Osteoblast (primary cell): ENCODE measurements at regions not wholly inside any gene's neighbourhood (a gene's known extent, or its start where the extent isn't known, plus 50 kb on each side); places are given as distances from the start of the nearest gene placed in this dataset.

Experiments used
- DNase-seq: peaks from one replicate; pipeline ENCODE4 v3.0.0; 2011; ENCODE audit warnings: low spot score, mixed read lengths; ENCODE audit not compliant: insufficient read length; ENCODE audit errors: missing footprints
- H2AFZ ChIP-seq: 2 replicates; pipeline ENCODE4 v1.6.0; 2011; ENCODE audit warnings: mild to moderate bottlenecking, low read length
- H3K27ac ChIP-seq: 2 replicates; pipeline ENCODE4 v1.5.1; 2011; ENCODE audit warnings: mild to moderate bottlenecking, low read depth, low read length, moderate library complexity
- H3K27me3 ChIP-seq: 2 replicates; pipeline ENCODE4 v1.6.0; 2012; ENCODE audit warnings: mild to moderate bottlenecking, control low read depth, inconsistent platforms, low read length, moderate library complexity; ENCODE audit not compliant: insufficient read depth
- H3K36me3 ChIP-seq: 2 replicates; pipeline ENCODE4 v1.5.1; 2011; ENCODE audit warnings: mild to moderate bottlenecking, low read length, control low read depth, moderate library complexity; ENCODE audit not compliant: insufficient read depth
- H3K4me1 ChIP-seq: 2 replicates; pipeline ENCODE4 v1.5.1; 2011; ENCODE audit warnings: mild to moderate bottlenecking, low read length, control low read depth, moderate library complexity; ENCODE audit not compliant: insufficient read depth
- H3K4me2 ChIP-seq: 2 replicates; pipeline ENCODE4 v1.6.0; 2011; ENCODE audit warnings: mild to moderate bottlenecking, low read length; ENCODE audit not compliant: insufficient read depth
- H3K4me3 ChIP-seq: fragments of 200-600 bp; sonication (generic); 3 replicates; pipeline ENCODE4 v1.5.1; 2012; ENCODE audit warnings: mild to moderate bottlenecking, low read length, inconsistent platforms; ENCODE audit not compliant: insufficient read depth
- H3K79me2 ChIP-seq: 2 replicates; pipeline ENCODE4 v1.6.0; 2012; ENCODE audit warnings: mild to moderate bottlenecking, low read length, control low read depth, inconsistent platforms; ENCODE audit not compliant: insufficient read depth
- H3K9me3 ChIP-seq: 2 replicates; pipeline ENCODE4 v1.5.1; 2011; ENCODE audit warnings: low read depth, low read length, control low read depth
- H4K20me1 ChIP-seq: 2 replicates; pipeline ENCODE4 v1.6.0; 2012; ENCODE audit warnings: mild to moderate bottlenecking, low read length, control low read depth; ENCODE audit not compliant: insufficient read depth
- CTCF ChIP-seq: IDR thresholded peaks from 2 replicates; pipeline ENCODE4 v1.5.1; 2011; ENCODE audit warnings: mild to moderate bottlenecking, low read depth, low read length, moderate library complexity; ENCODE audit errors: extremely low read depth

DNA sequence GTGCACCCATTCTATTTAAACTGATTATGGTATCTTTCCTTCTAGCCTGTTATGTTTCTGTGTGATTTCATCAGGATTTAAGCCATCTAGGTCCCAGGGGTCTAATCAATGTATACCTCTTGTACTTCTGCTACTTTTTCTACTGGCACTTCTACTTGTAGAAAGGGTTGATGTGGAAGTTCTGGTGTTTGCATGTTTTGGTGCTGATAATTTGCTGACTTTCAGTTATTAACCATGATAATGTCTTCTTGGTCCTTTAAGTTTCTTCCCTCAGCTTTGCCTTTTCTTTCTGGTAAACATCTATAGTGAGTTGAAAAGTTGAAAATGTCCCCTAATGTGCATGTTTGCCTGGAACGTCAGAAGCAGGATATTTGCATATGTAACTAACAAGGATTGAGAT is 390.6 kb upstream of the MAP3K7 start:
- Histone ChIP-seq H3K4me2 (no peak overlapping the region), H3K27me3 (no peaks in the 10 kb centered on the region), H3K27ac (no peak overlapping the region), H3K9me3 (no peaks in the 10 kb centered on the region), H2AFZ (no peak overlapping the region), H3K4me3 (no peak overlapping the region), H3K79me2 (no peaks in the 10 kb centered on the region), H3K4me1 (no peaks in the 10 kb centered on the region), H4K20me1 (no peaks in the 10 kb centered on the region), H3K36me3 (no peaks in the 10 kb centered on the region)
- no peak for TF ChIP-seq CTCF
- no peak for DNase-seq

- Histone ChIP-seq H3K79me2 (no peaks in the 10 kb centered on the region), H3K4me3 (no peak overlapping the region), H3K4me2 (no peak overlapping the region), H4K20me1 (no peaks in the 10 kb centered on the region), H3K36me3 (no peaks in the 10 kb centered on the region), H3K4me1 (no peaks in the 10 kb centered on the region), H3K27me3 (no peaks in the 10 kb centered on the region), H3K9me3 (no peaks in the 10 kb centered on the region), H2AFZ (no peak overlapping the region), H3K27ac (no peak overlapping the region)
- DNase-seq = no peak
- TF ChIP-seq CTCF = no peak
These were observed 389.5 kb upstream of the MAP3K7 start for GRCh38 chr6:90976341-90976740.

DNA sequence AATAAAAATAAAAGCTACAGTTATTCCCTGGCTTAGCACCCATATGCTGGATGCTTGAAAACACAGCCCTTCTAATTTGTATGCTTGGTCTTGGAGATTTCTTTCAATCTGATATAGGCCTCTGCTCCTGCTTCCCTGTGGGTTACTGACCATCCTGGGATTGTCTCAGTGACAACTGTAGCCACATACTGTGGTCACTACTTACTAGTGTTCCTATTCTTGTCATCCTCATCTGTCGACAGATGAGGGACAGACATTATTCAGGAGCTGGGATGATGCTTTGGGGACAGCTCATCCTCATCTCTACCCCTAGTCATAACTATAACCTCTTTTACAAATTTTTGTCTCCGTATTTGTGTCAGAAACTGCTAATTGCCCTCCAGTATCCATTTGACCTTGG is 388.9 kb upstream of the MAP3K7 start:
- Histone ChIP-seq H3K79me2 (no peaks in the 10 kb centered on the region), H3K4me3 (no peak overlapping the region), H3K36me3 (no peaks in the 10 kb centered on the region), H4K20me1 (no peaks in the 10 kb centered on the region), H3K27me3 (no peaks in the 10 kb centered on the region), H3K4me1 (no peaks in the 10 kb centered on the region), H2AFZ (no peak overlapping the region), H3K27ac (no peak overlapping the region), H3K9me3 (no peaks in the 10 kb centered on the region), H3K4me2 (no peak overlapping the region)
- no peak for TF ChIP-seq CTCF
- DNase-seq = no peak

GRCh38 chr6:90973188-90973587 is 386.3 kb upstream of the MAP3K7 start:
- H3K4me3 ChIP-seq = no peak overlapping the region
- H3K27me3 ChIP-seq = no peaks in the 10 kb centered on the region
- H3K36me3 ChIP-seq = no peaks in the 10 kb centered on the region
- no peaks in the 10 kb centered on the region for H4K20me1 ChIP-seq
- TF ChIP-seq CTCF = no peak
- H3K27ac ChIP-seq = no peak overlapping the region
- H3K4me2 ChIP-seq = no peak overlapping the region
- H2AFZ ChIP-seq = no peak overlapping the region
- DNase-seq = no peak
- no peaks in the 10 kb centered on the region for H3K4me1 ChIP-seq
- no peaks in the 10 kb centered on the region for H3K9me3 ChIP-seq
- no peaks in the 10 kb centered on the region for H3K79me2 ChIP-seq
